Heart left ventricle (tissue), 13 donors: ENCODE measurements at regions not wholly inside any gene's neighbourhood (a gene's known extent, or its start where the extent isn't known, plus 50 kb on each side); places are given as distances from the start of the nearest gene placed in this dataset.

Source experiments
- POLR2A ChIP-seq, 2 donors: fragments of 450-650 bp; IDR thresholded peaks; one replicate each; pipeline ENCODE4 v1.6.1; 2017; ENCODE audit warnings: antibody characterized with exemption in 2 of 2, mild to moderate bottlenecking in 2 of 2, moderate library complexity in 2 of 2
- TF ChIP-seq, protein P1 (sequence below), 12 donors: fragments of 200-600 bp; sonication (generic) in 4 of 12; IDR thresholded peaks; one replicate each; pipeline versions ENCODE4 v1.5.0 to v1.8.0; 2018 to 2022; ENCODE audit warnings: antibody characterized with exemption in 12 of 12, mild to moderate bottlenecking in 5 of 12
- donor health status: ischemic (EF 13 %, LVEDD 7.1; RV severe dilation, severe dysfunction).
- donor health status: DM: no; HTN: yes; CAD: no.
- donor health status: DM: no; HTN: no; CAD: no.
- donor health status: ischemic (EF 25% LVEDD 6.9; RV normal size, moderate dysfunction).
- donor health status: ischemic (EF 25% LVEDD 5.7; RV mildly dilated, moderate dysfunction).
- donor health status: ischemic (EF 35%, LVEDD 5.7; RV mildly dilated, moderate dysfunction).
- donor health status: nonischemic (EF 11% LVEDD 7.7; RV severe dilation, severe dysfunction).
- donor health status: DM: yes; HTN: yes; CAD: no.
- donor health status: PGD.
- donor health status: ischemic (EF 29% LVEDD 5.4; RV normal size, mild dysfunction).
- donor health status: nonischemic (EF 23%, LVEDD 6.1; RV moderate dilation, normal function).

DNA sequence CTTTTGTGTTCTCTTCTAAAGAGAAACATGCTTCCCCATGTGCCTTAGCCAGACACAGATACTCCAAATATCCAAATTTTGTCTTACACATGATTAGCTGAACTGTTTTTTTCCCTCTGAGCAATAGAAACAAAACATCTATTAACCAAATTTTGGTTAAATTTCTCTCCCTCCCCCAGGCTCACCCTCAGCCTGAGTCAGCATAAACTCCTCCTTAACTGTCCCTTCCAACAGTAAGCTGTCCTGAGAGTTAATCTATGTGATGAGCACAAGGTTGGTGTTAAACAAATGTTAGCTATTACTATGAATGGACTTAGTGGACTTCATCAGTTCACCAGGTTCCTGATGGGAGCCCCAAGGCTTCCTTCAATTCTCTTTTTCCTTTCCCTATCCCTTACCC is 108.5 kb downstream of the RSL24D1 start:
- TF ChIP-seq, protein P1, sequence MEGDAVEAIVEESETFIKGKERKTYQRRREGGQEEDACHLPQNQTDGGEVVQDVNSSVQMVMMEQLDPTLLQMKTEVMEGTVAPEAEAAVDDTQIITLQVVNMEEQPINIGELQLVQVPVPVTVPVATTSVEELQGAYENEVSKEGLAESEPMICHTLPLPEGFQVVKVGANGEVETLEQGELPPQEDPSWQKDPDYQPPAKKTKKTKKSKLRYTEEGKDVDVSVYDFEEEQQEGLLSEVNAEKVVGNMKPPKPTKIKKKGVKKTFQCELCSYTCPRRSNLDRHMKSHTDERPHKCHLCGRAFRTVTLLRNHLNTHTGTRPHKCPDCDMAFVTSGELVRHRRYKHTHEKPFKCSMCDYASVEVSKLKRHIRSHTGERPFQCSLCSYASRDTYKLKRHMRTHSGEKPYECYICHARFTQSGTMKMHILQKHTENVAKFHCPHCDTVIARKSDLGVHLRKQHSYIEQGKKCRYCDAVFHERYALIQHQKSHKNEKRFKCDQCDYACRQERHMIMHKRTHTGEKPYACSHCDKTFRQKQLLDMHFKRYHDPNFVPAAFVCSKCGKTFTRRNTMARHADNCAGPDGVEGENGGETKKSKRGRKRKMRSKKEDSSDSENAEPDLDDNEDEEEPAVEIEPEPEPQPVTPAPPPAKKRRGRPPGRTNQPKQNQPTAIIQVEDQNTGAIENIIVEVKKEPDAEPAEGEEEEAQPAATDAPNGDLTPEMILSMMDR (IDR thresholded peaks at IDR 0.05): no peak
- no peak for TF ChIP-seq POLR2A (IDR thresholded peaks at IDR 0.05)
